DMS114 treated with DMSO at 0.1 percent for 48 hours (cell line): ENCODE measurements at regions not wholly inside any gene's neighbourhood (a gene's known extent, or its start where the extent isn't known, plus 50 kb on each side); places are given as distances from the start of the nearest gene placed in this dataset.
"Not testable (repeated sequence)": the region's sequence is repeated elsewhere in the genome, so short reads cannot be mapped to it uniquely, and the experiment has no call there.

Experiments
- DNase-seq: peaks from one replicate; lab custom pipeline; 2025; ENCODE audit not compliant: unreplicated experiment; lab: John Stamatoyannopoulos, UW

- not testable (repeated sequence) for DNase-seq
These were observed 203.4 kb upstream of the WSB1 start for GRCh38 chr17:27090450-27091042.

DNA sequence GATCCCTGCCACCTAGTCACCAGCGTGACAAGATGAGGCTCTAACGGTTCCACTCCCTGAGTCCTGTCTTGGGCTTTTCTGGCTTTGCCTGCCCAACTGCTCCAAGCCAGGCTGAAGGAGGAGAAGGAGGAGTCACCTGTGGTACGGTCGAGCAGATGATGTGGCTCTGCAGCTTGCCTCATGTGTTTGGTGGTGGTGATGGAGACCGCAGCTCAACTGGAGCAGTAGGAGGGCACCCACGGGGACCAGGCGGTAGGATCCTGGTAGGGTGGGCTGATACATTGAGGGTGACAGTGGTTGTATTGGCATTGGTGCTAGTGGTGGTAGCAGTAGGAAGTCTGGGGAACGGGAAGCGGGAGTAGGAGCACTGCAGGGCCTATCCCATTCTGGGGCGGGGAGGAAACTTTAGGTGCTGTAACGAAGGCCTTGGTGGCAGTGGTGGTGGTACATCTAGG is 202.8 kb upstream of the WSB1 start:
- DNase-seq = no peak

DNA sequence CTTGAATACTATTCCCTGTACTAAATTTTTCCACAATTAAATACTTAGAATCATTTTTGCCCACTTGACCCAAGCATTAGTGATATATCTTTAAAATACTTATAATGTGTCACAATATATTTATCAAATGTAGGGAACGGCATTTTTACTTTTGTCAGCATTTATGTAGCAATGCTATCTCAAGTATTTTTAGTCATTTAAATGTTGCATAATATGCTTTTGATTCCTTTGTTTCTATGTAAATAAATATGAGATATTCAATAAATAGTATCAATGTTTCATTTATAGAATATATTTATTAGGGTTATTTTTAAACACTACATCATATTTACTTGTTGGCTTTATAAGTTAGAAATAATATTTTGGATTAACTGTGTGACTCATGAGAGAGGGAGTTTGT is 199.7 kb upstream of the WSB1 start:
- DNase-seq = not testable (repeated sequence)

- DNase-seq = not testable (repeated sequence)
These were observed 198.1 kb upstream of the WSB1 start for GRCh38 chr17:27095821-27096220.

- DNase-seq = not testable (repeated sequence)
These were observed 194.6 kb upstream of the WSB1 start for GRCh38 chr17:27099266-27099665.

- DNase-seq = not testable (repeated sequence)
These were observed 189.2 kb upstream of the WSB1 start for GRCh38 chr17:27104605-27105221.

DNA sequence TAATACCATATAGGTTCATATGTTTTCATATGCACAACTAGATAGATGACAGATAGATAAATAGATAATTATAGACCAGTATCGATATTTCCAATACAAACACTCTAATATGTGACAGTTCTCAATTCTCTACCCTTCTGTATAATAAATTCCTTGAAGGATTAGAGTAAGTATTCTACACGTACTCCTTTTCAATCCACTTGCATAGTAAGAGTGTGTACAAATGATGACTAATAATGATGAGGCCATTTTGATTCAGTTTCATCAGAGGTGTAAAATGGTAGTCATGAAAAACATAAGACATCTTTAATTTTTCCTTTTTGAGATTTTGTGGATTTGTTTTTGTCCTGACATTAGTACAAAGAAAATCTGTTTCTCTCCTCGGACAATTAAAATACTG is 188.3 kb upstream of the WSB1 start:
- no peak for DNase-seq

GRCh38 chr17:27106347-27106981 is 187.4 kb upstream of the WSB1 start:
- DNase-seq = no peak

DNA sequence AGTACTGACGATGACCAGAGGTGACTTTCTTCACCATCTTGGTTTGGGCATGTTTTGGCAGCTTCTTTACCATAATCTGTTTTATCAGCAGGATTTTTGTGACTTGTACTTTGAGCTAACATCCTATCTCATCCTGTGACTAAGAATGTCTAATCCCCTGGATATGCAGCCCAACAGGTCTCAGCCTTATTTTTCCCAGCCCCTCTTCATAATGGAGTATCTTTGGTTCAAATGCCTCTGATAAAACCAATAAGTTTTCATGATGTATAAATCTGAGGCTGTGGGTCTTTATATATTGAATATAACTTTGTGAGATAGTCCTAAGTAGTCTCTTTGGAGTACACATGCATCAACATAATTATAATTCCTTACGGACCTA is 186.9 kb upstream of the WSB1 start:
- DNase-seq = no peak

- not testable (repeated sequence) for DNase-seq
These were observed 186.3 kb upstream of the WSB1 start for GRCh38 chr17:27107386-27108328.

DNA sequence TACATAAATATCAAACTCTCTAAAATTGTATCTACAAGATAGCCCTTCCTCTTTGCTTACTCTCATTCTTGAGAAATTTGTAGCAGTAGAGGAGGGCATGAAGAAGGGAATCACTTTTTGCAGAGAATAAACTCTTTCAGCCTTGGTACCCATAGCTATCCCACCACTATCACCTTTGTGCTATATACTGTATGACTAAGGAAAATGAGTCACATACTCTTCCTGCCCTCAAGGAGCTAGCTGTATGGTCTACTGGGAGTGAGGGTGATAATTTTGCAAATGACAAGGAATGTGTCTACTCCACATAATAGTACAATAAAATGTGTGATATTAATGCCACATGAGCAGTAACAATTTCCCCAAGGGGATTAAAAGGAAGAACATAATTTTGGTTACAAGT is 184.6 kb upstream of the WSB1 start:
- no peak for DNase-seq

DNA sequence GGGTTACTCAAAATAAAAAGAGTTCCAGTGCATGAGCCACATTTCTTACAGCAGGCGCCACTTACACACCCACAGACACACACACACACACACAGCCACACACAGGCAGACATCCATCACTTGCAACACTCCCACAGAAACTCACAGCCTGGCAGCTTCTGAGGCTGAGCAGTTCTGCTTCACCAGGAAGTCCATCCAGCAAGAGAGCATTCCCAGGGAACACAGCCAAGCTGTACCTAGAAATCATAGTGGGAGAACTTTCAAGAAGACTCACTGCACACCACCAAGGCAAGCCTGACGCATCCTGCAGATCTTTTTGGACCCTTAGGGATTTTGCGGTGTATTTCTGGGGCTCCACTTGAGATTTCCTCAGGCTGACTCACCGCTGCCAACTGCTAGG is 140.9 kb upstream of the WSB1 start:
- no peak for DNase-seq

GRCh38 chr17:27155866-27156265 is 138.0 kb upstream of the WSB1 start:
- no peak for DNase-seq

- no peak for DNase-seq
These were observed 136.6 kb upstream of the WSB1 start for GRCh38 chr17:27157297-27157696.

DNA sequence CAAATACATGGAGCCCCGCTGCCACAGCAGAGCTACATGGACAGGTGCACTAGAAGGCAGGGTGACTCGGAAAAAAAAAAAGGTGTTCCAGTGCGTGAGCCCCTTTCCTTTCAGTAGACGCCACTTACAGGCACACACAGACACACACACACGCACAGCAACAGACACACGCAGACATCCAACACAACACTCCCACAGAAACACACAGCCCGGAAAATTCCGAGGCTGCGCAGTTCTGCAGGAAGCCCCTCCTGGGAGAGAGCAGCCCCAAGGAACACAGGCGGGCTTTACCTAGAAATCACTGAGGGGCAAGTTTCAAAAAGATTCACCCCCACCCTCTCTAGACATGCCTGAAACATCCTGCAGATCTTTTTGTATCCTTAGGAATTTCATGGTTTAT is 136.0 kb upstream of the WSB1 start:
- DNase-seq = no peak

- DNase-seq = no peak
These were observed 135.5 kb upstream of the WSB1 start for GRCh38 chr17:27158382-27158781.

- no peak for DNase-seq
These were observed 113.6 kb upstream of the WSB1 start for GRCh38 chr17:27180322-27180721.

GRCh38 chr17:27181379-27181925 is 112.5 kb upstream of the WSB1 start:
- DNase-seq = not testable (repeated sequence)

GRCh38 chr17:27181935-27182334 is 112.0 kb upstream of the WSB1 start:
- no peak for DNase-seq

GRCh38 chr17:27197505-27197904 is 96.4 kb upstream of the WSB1 start:
- DNase-seq = not testable (repeated sequence)

DNA sequence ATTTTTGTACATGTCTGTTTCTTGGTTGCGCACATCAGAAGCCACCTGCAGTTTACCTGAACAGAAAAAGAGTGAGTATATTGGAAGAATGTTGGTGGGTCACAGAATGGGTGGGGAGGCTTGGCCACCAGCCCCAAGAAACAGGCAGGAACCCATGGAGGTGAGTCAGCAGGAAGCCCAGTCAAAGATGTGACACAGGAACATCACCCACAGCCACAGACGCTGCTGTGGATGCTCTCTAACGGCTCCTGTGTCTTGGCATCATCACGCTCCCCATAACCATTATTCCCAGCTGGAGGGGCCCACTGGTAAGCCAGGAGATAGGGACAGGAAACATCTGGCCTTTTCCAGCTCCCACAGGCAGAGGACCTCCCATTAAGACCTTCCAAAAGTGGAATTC is 94.0 kb upstream of the WSB1 start:
- no peak for DNase-seq
